ENCODE measurements at regions not wholly inside any gene's neighbourhood (a gene's known extent, or its start where the extent isn't known, plus 50 kb on each side); places are given as distances from the start of the nearest gene placed in this dataset.

GRCh38 chr12:126358806-126359205 is 1293.6 kb downstream of the AACS start:
- TF ChIP-seq CTCF (IDR thresholded peaks at IDR 0.05): no peak
- no peak for TF ChIP-seq POLR2A (IDR thresholded peaks at IDR 0.05)

Data from stomach (tissue), 4 donors.